CD4-positive, alpha-beta T cell treated with Interleukin-15 for 4 hours (primary cell): ENCODE measurements at regions not wholly inside any gene's neighbourhood (a gene's known extent, or its start where the extent isn't known, plus 50 kb on each side); places are given as distances from the start of the nearest gene placed in this dataset.

Source experiments
- DNase-seq: peaks from one replicate; pipeline ENCODE4 v3.0.0-alpha.2; 2020; ENCODE audit warnings: low spot score

- no peak for DNase-seq
Observed at GRCh38 chr1:182121787-182122186, 60.3 kb upstream of the ZNF648 start.

GRCh38 chr1:182120411-182121258 lies 59.1 kb upstream of the ZNF648 start:
- DNase-seq: no peak

GRCh38 chr1:182119631-182120030 lies 58.1 kb upstream of the ZNF648 start:
- DNase-seq: no peak

GRCh38 chr1:182118851-182119250 lies 57.3 kb upstream of the ZNF648 start:
- no peak for DNase-seq

GRCh38 chr1:182114627-182115023 lies 53.1 kb upstream of the ZNF648 start:
- no peak for DNase-seq

GRCh38 chr1:182113879-182114626 lies 52.5 kb upstream of the ZNF648 start:
- DNase-seq: no peak

- DNase-seq: no peak
Observed at GRCh38 chr1:182111496-182111895, 50.0 kb upstream of the ZNF648 start.
